ENCODE measurements at regions not wholly inside any gene's neighbourhood (a gene's known extent, or its start where the extent isn't known, plus 50 kb on each side); places are given as distances from the start of the nearest gene placed in this dataset.

DNA sequence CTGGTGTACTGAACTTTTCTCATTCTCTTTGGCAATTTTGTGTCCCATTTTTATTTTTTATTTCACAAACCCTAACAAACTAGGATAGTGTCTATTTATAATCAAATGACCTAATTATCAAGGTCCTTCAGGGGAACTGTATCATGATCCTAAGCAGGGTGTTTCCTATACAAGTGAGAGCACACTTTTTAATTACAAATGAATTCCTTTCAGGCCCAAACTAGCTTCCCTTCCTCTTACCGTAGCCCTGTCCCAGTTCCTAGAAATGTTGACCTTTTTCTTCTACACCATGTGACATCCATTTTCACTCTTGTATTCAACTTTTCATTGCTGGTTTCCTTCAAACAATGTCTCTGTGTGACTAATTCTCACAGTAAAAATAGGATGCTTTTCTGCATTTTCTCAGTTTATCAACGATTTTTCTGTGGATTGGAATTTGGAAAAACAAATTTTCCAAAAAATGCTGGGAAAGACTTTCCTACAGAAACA is 411.4 kb downstream of the CCDC91 start:
- Mint-ChIP-seq H3K4me1 (no peaks in the 10 kb centered on the region), H3K9me3 (peaks cover 6% of the 10 kb centered on the region), H3K4me3 (no peak overlapping the region), H3K27me3 (ENCODE audit: low read depth) (no peaks in the 10 kb centered on the region), H3K36me3 (ENCODE audit: low read depth) (no peaks in the 10 kb centered on the region), H3K27ac (no peak overlapping the region)
- TF ChIP-seq, protein P1, sequence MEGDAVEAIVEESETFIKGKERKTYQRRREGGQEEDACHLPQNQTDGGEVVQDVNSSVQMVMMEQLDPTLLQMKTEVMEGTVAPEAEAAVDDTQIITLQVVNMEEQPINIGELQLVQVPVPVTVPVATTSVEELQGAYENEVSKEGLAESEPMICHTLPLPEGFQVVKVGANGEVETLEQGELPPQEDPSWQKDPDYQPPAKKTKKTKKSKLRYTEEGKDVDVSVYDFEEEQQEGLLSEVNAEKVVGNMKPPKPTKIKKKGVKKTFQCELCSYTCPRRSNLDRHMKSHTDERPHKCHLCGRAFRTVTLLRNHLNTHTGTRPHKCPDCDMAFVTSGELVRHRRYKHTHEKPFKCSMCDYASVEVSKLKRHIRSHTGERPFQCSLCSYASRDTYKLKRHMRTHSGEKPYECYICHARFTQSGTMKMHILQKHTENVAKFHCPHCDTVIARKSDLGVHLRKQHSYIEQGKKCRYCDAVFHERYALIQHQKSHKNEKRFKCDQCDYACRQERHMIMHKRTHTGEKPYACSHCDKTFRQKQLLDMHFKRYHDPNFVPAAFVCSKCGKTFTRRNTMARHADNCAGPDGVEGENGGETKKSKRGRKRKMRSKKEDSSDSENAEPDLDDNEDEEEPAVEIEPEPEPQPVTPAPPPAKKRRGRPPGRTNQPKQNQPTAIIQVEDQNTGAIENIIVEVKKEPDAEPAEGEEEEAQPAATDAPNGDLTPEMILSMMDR (IDR thresholded peaks at IDR 0.05; ENCODE audit: unreplicated experiment in 3 of 3): no peak

DNA sequence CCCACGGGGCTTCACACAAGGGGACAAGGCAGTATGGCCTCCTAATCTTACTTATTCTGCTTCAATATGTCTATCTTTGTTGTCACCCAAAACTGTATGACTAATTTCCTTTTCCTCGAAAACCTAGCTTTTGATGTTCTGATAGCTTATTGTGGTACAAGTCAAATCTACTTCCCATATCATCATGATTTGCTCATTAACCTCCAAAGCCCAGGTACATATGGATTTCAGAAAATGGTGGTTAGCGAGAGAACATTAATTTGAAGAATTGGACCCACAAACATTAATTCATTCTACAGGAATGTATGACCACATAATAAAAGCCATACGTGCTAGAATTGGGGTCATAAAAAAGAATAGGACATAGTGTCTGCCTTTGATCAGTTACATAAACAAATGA is 412.5 kb downstream of the CCDC91 start:
- no peaks in the 10 kb centered on the region for H3K27me3 Mint-ChIP-seq (ENCODE audit: low read depth)
- TF ChIP-seq, protein P1 (IDR thresholded peaks at IDR 0.05; ENCODE audit: unreplicated experiment in 3 of 3): no peak
- H3K27ac Mint-ChIP-seq: no peak overlapping the region
- no peaks in the 10 kb centered on the region for H3K36me3 Mint-ChIP-seq (ENCODE audit: low read depth)
- no peaks in the 10 kb centered on the region for H3K4me1 Mint-ChIP-seq
- peaks cover 14% of the 10 kb centered on the region for H3K9me3 Mint-ChIP-seq
- H3K4me3 Mint-ChIP-seq: no peak overlapping the region

DNA sequence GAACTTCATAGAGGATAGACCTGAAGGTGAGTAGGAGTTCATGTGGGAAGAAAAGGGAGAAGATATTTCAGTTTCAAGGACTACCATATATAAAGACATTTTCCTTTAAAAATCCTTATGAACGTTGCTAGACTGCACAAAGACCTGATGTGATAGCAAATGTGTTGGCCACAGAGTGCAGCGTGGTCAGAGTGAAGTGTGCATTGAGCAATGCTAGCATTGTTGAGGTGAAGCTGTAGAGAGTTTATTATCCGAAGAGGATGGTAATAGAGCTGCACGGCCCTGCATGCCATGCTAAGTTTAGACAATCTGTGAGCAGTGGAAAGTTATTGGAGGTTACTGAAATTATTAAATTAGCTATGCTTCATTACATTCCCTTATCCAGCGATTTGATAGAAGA is 413.0 kb downstream of the CCDC91 start:
- H3K36me3 Mint-ChIP-seq (ENCODE audit: low read depth): no peaks in the 10 kb centered on the region
- H3K9me3 Mint-ChIP-seq: peaks cover 18% of the 10 kb centered on the region
- TF ChIP-seq, protein P1 (IDR thresholded peaks at IDR 0.05; ENCODE audit: unreplicated experiment in 3 of 3): no peak
- H3K4me1 Mint-ChIP-seq: no peaks in the 10 kb centered on the region
- H3K27ac Mint-ChIP-seq: no peak overlapping the region
- H3K4me3 Mint-ChIP-seq: no peak overlapping the region
- no peaks in the 10 kb centered on the region for H3K27me3 Mint-ChIP-seq (ENCODE audit: low read depth)

DNA sequence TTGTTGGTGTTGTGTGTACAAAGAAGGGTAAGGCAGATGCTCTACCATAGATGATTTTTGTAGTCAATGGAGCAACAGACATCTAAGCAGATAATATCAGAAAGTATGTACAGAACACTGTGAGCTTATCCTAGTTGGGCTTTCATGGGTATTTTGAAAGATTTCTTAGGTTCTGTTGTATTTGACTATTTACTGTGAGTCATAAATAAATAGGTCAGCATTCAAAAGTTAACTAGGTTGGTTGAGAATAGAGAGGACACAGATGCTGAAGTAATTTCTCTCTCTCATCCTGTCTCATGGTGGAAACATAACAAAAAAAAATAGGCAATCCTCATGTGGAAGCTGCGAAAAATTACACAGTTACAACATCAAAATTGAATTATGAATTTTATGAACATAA is 413.5 kb downstream of the CCDC91 start:
- Mint-ChIP-seq H3K27me3 (ENCODE audit: low read depth) (no peaks in the 10 kb centered on the region), H3K27ac (no peak overlapping the region), H3K36me3 (ENCODE audit: low read depth) (no peaks in the 10 kb centered on the region), H3K4me1 (no peaks in the 10 kb centered on the region), H3K4me3 (no peak overlapping the region), H3K9me3 (peaks cover 23% of the 10 kb centered on the region)
- TF ChIP-seq, protein P1 (IDR thresholded peaks at IDR 0.05; ENCODE audit: unreplicated experiment in 3 of 3): no peak

DNA sequence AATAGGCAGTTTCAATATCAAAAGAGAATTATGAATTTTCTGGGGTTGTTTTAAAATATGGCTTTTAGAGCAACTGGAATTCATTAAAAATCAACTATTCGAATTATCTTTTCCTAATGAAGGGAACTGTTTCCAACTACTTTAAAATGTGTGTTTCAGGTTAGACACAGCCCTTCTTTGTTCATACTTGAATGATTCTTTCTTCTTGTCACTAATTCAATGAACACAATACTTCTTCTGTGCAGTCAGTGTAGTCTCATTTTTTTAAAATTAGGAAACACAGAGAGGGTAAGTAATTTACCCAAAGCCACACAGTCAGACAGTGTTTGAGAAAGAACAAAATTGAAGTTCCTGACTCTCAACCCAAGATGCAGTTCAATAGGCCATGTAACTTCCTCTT is 414.0 kb downstream of the CCDC91 start:
- Mint-ChIP-seq H3K27ac (no peak overlapping the region), H3K9me3 (peaks cover 27% of the 10 kb centered on the region), H3K36me3 (ENCODE audit: low read depth) (no peaks in the 10 kb centered on the region), H3K27me3 (ENCODE audit: low read depth) (no peaks in the 10 kb centered on the region), H3K4me1 (no peaks in the 10 kb centered on the region), H3K4me3 (no peak overlapping the region)
- TF ChIP-seq, protein P1 (IDR thresholded peaks at IDR 0.05; ENCODE audit: unreplicated experiment in 3 of 3): no peak

DNA sequence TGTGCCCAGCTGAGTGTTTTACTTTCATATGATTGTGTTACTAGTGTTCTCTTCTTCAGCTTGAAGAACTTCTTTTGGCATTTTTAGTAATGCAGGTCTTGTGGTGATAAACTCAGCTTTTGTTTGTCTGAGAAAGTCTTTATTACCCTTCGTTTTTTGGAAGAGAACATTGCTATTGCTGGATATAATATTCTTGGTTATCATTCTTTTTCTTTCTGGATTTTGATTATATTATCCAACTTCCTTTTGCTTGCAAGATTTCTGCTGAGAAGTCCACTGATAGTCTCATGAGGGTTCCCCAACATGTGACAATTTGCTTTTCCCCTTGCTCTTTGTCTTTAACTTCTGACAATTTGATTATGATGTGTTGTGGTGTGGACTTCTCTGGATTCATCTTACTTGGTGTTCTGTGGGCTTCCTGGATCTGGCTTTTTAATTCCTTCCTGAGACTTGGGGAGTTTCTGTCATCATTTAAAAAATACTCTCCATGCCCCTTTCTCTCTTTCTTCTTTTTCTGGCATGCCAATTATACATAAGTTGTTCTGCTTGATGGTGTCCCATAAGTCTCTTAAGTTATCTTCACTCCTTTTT is 416.8 kb downstream of the CCDC91 start:
- no peaks in the 10 kb centered on the region for H3K36me3 Mint-ChIP-seq (ENCODE audit: low read depth)
- H3K27ac Mint-ChIP-seq: no peak overlapping the region
- peaks cover 30% of the 10 kb centered on the region for H3K9me3 Mint-ChIP-seq
- TF ChIP-seq, protein P1 (IDR thresholded peaks at IDR 0.05; ENCODE audit: unreplicated experiment in 3 of 3): no peak
- H3K4me3 Mint-ChIP-seq: no peak overlapping the region
- no peaks in the 10 kb centered on the region for H3K27me3 Mint-ChIP-seq (ENCODE audit: low read depth)
- peaks cover 12% of the 10 kb centered on the region for H3K4me1 Mint-ChIP-seq

All from nephron (organoid).